ENCODE measurements at regions not wholly inside any gene's neighbourhood (a gene's known extent, or its start where the extent isn't known, plus 50 kb on each side); places are given as distances from the start of the nearest gene placed in this dataset.
A peak's percentile ranks its signal among the peaks of the same experiment; 100 is the strongest.

GRCh38 chr22:22425783-22426624, 82.5 kb downstream of the ZNF280B start (continued):
- TF ChIP-seq SALL1 (CRISPR knock-in tag; IDR thresholded peaks at IDR 0.05) (peak; percentile 67), ZNF574 (CRISPR knock-in tag; IDR thresholded peaks at IDR 0.05) (no peak; the same call in 1 of the 2 replicates), SIN3B (IDR thresholded peaks at IDR 0.05; ENCODE audit: low read length) (no peak), SMARCC2 (IDR thresholded peaks at IDR 0.05) (no peak), MAZ (IDR thresholded peaks at IDR 0.05; ENCODE audit: borderline replicate concordance, low read depth, low read length) (no peak), MAZ (CRISPR knock-in tag; IDR thresholded peaks at IDR 0.05; ENCODE audit: low read depth) (0 out of 2 replicates have a peak, but pooled peaks have one; percentile 11), UBTF (CRISPR knock-in tag; IDR thresholded peaks at IDR 0.05) (no peak), E2F2 (CRISPR knock-in tag; IDR thresholded peaks at IDR 0.05; ENCODE audit: borderline replicate concordance) (peak; percentile 66; the same call in 1 of the 2 replicates), U2AF2 (IDR thresholded peaks at IDR 0.05; ENCODE audit: low read depth, low read length) (no peak), MIER2 (CRISPR knock-in tag; IDR thresholded peaks at IDR 0.05) (0 out of 2 replicates have a peak, but pooled peaks have one; percentile 27), ZNF557 (CRISPR knock-in tag; IDR thresholded peaks at IDR 0.05) (no peak), ZNF33A (CRISPR knock-in tag; IDR thresholded peaks at IDR 0.05; ENCODE audit: borderline replicate concordance) (no peak), ZSCAN20 (CRISPR knock-in tag; IDR thresholded peaks at IDR 0.05; ENCODE audit: borderline replicate concordance) (no peak)
- TF ChIP-seq, protein P1, sequence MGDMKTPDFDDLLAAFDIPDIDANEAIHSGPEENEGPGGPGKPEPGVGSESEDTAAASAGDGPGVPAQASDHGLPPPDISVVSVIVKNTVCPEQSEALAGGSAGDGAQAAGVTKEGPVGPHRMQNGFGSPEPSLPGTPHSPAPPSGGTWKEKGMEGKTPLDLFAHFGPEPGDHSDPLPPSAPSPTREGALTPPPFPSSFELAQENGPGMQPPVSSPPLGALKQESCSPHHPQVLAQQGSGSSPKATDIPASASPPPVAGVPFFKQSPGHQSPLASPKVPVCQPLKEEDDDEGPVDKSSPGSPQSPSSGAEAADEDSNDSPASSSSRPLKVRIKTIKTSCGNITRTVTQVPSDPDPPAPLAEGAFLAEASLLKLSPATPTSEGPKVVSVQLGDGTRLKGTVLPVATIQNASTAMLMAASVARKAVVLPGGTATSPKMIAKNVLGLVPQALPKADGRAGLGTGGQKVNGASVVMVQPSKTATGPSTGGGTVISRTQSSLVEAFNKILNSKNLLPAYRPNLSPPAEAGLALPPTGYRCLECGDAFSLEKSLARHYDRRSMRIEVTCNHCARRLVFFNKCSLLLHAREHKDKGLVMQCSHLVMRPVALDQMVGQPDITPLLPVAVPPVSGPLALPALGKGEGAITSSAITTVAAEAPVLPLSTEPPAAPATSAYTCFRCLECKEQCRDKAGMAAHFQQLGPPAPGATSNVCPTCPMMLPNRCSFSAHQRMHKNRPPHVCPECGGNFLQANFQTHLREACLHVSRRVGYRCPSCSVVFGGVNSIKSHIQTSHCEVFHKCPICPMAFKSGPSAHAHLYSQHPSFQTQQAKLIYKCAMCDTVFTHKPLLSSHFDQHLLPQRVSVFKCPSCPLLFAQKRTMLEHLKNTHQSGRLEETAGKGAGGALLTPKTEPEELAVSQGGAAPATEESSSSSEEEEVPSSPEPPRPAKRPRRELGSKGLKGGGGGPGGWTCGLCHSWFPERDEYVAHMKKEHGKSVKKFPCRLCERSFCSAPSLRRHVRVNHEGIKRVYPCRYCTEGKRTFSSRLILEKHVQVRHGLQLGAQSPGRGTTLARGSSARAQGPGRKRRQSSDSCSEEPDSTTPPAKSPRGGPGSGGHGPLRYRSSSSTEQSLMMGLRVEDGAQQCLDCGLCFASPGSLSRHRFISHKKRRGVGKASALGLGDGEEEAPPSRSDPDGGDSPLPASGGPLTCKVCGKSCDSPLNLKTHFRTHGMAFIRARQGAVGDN (CRISPR knock-in tag; IDR thresholded peaks at IDR 0.05): peak; percentile 48
- TF ChIP-seq, protein P2, sequence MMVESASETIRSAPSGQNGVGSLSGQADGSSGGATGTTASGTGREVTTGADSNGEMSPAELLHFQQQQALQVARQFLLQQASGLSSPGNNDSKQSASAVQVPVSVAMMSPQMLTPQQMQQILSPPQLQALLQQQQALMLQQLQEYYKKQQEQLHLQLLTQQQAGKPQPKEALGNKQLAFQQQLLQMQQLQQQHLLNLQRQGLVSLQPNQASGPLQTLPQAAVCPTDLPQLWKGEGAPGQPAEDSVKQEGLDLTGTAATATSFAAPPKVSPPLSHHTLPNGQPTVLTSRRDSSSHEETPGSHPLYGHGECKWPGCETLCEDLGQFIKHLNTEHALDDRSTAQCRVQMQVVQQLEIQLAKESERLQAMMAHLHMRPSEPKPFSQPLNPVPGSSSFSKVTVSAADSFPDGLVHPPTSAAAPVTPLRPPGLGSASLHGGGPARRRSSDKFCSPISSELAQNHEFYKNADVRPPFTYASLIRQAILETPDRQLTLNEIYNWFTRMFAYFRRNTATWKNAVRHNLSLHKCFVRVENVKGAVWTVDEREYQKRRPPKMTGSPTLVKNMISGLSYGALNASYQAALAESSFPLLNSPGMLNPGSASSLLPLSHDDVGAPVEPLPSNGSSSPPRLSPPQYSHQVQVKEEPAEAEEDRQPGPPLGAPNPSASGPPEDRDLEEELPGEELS (CRISPR knock-in tag; IDR thresholded peaks at IDR 0.05): peak; percentile 91

Data from HepG2 (cell line).